ENCODE measurements at regions not wholly inside any gene's neighbourhood (a gene's known extent, or its start where the extent isn't known, plus 50 kb on each side); places are given as distances from the start of the nearest gene placed in this dataset.

GRCh38 chr14:58733451-58734208 is 95.9 kb downstream of the DACT1 start:
- ATAC-seq: no peak
- H3K4me2 ChIP-seq (ENCODE audit: low read depth, low read length): no peak overlapping the region
- intact Hi-C loops (cut with micrococcal nuclease; ENCODE audit: unreplicated experiment): no loop called here
- no peak overlapping the region for H3K27ac ChIP-seq (ENCODE audit: extremely low read length, insufficient read depth, low read length)
- H4K20me1 ChIP-seq (ENCODE audit: insufficient read depth, low read length): no peaks in the 10 kb centered on the region
- H3K4me1 ChIP-seq (ENCODE audit: insufficient read depth, low read length): no peaks in the 10 kb centered on the region
- no peak for FAIRE-seq
- H3K27me3 ChIP-seq (ENCODE audit: control insufficient read depth in 1 of 2, insufficient read depth in 2 of 2, low read length in 2 of 2): no peaks in the 10 kb centered on the region
- TF ChIP-seq NKX3-1 (CRISPR knock-in tag; IDR thresholded peaks at IDR 0.05) (no peak), ZNF576 (CRISPR knock-in tag; IDR thresholded peaks at IDR 0.05) (no peak), ZBTB7B (CRISPR knock-in tag; IDR thresholded peaks at IDR 0.05) (no peak), ZFP62 (CRISPR knock-in tag; IDR thresholded peaks at IDR 0.05) (no peak), ZSCAN21 (CRISPR knock-in tag; IDR thresholded peaks at IDR 0.05; ENCODE audit: borderline replicate concordance) (no peak), MYC (CRISPR knock-in tag; IDR thresholded peaks at IDR 0.05; ENCODE audit: borderline replicate concordance) (no peak), CREM (IDR thresholded peaks at IDR 0.05) (no peak), CREM (CRISPR knock-in tag; IDR thresholded peaks at IDR 0.05) (no peak)
- no peak for DNase-seq (ENCODE audit: low spot score)
- no peak overlapping the region for H3K4me3 ChIP-seq (replicated peaks in 1 of 3; ENCODE audit: insufficient read depth in 1 of 3, low read depth in 2 of 3, low read length in 3 of 3)
- in situ Hi-C loops (cut with HindIII; ENCODE audit: extremely low pct_ligation_motif_present, low pct_unique_long_range_greater_than_20kb): no loop called here
- 0% methylated on average over 1 of the region's 1 CpG for WGBS (ENCODE audit: low lambda C conversion rate)
- no TSS peak for BruUV-seq (replicated peaks)
- H3K9me3 ChIP-seq (ENCODE audit: low read length): no peaks in the 10 kb centered on the region
- CTCF ChIA-PET (ENCODE audit: low intra/inter-chr PET ratio, low total read pairs): no interaction called here
- H3K36me3 ChIP-seq (replicated peaks in 1 of 2; ENCODE audit: control insufficient read depth in 1 of 2, insufficient read depth in 2 of 2, low read length in 2 of 2): no peaks in the 10 kb centered on the region
- H3K79me2 ChIP-seq (ENCODE audit: insufficient read depth, low read length): no peaks in the 10 kb centered on the region
- no peak overlapping the region for H2AFZ ChIP-seq (ENCODE audit: low read length)
- POLR2A ChIA-PET: no interaction called here
- no peak overlapping the region for H3K9ac ChIP-seq (ENCODE audit: insufficient read depth, low read depth, low read length)

GRCh38 chr14:58735596-58735995 is 97.8 kb downstream of the DACT1 start:
- H3K4me2 ChIP-seq (ENCODE audit: low read depth, low read length): no peak overlapping the region
- H3K9me3 ChIP-seq (ENCODE audit: low read length): no peaks in the 10 kb centered on the region
- no peak for DNase-seq (ENCODE audit: low spot score)
- no peaks in the 10 kb centered on the region for H4K20me1 ChIP-seq (ENCODE audit: insufficient read depth, low read length)
- H2AFZ ChIP-seq (ENCODE audit: low read length): no peak overlapping the region
- ChIA-PET POLR2A (no interaction called here), CTCF (ENCODE audit: low intra/inter-chr PET ratio, low total read pairs) (no interaction called here)
- no peak overlapping the region for H3K4me3 ChIP-seq (replicated peaks in 1 of 3; ENCODE audit: insufficient read depth in 1 of 3, low read depth in 2 of 3, low read length in 3 of 3)
- intact Hi-C loops (cut with micrococcal nuclease; ENCODE audit: unreplicated experiment): no loop called here
- H3K36me3 ChIP-seq (replicated peaks in 1 of 2; ENCODE audit: control insufficient read depth in 1 of 2, insufficient read depth in 2 of 2, low read length in 2 of 2): no peaks in the 10 kb centered on the region
- no peaks in the 10 kb centered on the region for H3K4me1 ChIP-seq (ENCODE audit: insufficient read depth, low read length)
- no peak for ATAC-seq
- 66% methylated on average over 4 of the region's 4 CpGs for WGBS (ENCODE audit: low lambda C conversion rate)
- no peak overlapping the region for H3K9ac ChIP-seq (ENCODE audit: insufficient read depth, low read depth, low read length)
- FAIRE-seq: no peak
- no peaks in the 10 kb centered on the region for H3K79me2 ChIP-seq (ENCODE audit: insufficient read depth, low read length)
- in situ Hi-C loops (cut with HindIII; ENCODE audit: extremely low pct_ligation_motif_present, low pct_unique_long_range_greater_than_20kb): no loop called here
- H3K27ac ChIP-seq (ENCODE audit: extremely low read length, insufficient read depth, low read length): no peak overlapping the region
- BruUV-seq (replicated peaks): no TSS peak
- H3K27me3 ChIP-seq (ENCODE audit: control insufficient read depth in 1 of 2, insufficient read depth in 2 of 2, low read length in 2 of 2): no peaks in the 10 kb centered on the region
- no peak for TF ChIP-seq MLXIP (CRISPR knock-in tag; IDR thresholded peaks at IDR 0.05; ENCODE audit: borderline replicate concordance)
- no peak for TF ChIP-seq BCLAF1 (IDR thresholded peaks at IDR 0.05)
- no peak for TF ChIP-seq SOX5 (CRISPR knock-in tag; IDR thresholded peaks at IDR 0.05; ENCODE audit: borderline replicate concordance)
- TF ChIP-seq ZNF747 (CRISPR knock-in tag; IDR thresholded peaks at IDR 0.05; ENCODE audit: borderline replicate concordance): no peak

All from HepG2 (cell line).